Stimulated activated CD4-positive, alpha-beta T cell treated with anti-CD3 and anti-CD28 coated beads, Interleukin-15, amount 100 ng/mL, for 48 hours (primary cell): ENCODE measurements at regions not wholly inside any gene's neighbourhood (a gene's known extent, or its start where the extent isn't known, plus 50 kb on each side); places are given as distances from the start of the nearest gene placed in this dataset.

ENCODE experiments used
- DNase-seq, 2 donors: peaks; one replicate each; pipeline ENCODE4 v3.0.0-alpha.2; 2020; ENCODE audit warnings: low read depth in 2 of 2

DNA sequence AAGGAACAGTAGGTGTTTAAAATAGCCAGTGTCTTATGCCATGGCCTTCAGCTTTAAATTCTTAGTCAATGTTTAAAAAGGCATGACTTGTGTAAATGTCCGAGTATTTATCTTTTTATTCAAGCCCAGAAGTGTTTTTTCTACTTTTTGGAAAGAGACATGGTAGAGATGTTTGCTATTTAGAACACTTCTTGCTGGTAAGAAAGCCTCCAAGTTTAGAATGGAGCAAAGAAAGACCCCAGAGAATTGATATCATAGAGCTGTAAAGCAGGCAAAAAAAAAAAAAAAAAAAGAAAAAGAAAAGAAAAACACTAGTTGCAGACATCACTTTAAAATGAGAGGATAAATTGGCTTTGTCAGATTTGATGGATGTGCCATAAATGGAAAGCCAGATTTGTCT lies 375.1 kb downstream of the TMEM167A start:
- DNase-seq, result no peak

- no peak for DNase-seq
Measured at GRCh38 chr5:82699737-82700136, 377.5 kb downstream of the TMEM167A start.

DNA sequence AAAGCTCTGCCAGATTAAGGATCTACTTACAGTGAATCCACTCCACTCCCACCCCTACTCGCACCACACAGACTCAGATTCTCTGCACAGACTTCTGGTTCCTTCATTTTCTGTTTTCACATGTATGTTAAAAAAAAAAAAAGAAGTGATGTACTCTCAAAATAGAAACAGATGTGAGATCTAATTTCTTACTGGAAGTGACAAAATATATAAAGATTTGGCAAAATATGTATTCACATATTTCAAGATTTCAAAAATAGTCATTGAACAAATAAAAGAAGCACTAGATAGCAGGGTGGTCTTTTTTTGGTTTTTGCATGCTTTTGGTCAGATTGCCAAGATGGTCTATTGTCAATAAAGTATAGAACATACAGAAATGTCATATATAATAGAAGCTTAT lies 379.2 kb downstream of the TMEM167A start:
- DNase-seq, result no peak

GRCh38 chr5:82694711-82695285 lies 382.4 kb downstream of the TMEM167A start:
- no peak for DNase-seq

- no peak for DNase-seq
Measured at GRCh38 chr5:82692826-82693225, 384.4 kb downstream of the TMEM167A start.

GRCh38 chr5:82684659-82685058 lies 392.5 kb downstream of the TMEM167A start:
- DNase-seq, result no peak

GRCh38 chr5:82684165-82684564 lies 393.0 kb downstream of the TMEM167A start:
- no peak for DNase-seq

GRCh38 chr5:82679660-82680059 lies 397.5 kb downstream of the TMEM167A start:
- DNase-seq, result no peak

GRCh38 chr5:82676661-82677060 lies 398.5 kb upstream of the RPS23 start:
- peak in 1 of 2 donors; percentile 2 for DNase-seq

- DNase-seq, result no peak
Measured at GRCh38 chr5:82674671-82675070, 396.5 kb upstream of the RPS23 start.

DNA sequence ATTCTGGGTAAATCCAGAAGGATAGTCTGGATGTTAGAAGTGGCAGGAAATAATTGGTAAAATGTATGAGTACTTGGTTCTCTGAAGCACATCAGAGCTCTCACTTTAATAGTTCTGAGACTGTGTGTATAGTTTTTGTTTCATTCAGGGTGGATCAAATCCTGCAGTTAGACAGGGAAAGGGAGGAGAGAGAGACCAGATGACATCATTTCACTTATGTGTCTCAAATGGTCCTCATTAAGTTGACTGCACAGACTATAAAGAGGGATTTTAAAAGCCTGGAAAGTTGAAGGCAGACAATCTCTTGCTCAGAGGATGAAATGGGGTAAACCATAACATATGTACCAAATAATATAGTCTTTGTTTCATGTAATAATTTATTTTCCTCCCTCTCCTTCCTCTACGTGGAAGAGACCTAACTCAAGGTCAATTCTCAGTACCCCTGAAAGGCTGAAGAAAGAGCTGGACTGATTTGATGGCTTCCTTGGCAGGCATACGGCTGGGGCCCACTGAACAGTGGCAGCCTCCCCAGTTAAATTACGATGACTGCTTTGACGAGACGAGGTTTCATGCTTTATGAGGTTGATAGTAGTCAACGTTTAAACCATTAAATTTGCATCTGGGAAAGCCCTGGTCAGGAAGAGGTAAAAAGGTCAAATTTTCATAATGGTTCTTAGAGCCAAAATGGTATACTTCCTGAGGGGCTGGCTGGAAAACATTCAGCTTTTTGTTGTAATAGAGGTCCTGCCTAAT lies 395.1 kb upstream of the RPS23 start:
- DNase-seq, result no peak

GRCh38 chr5:82670692-82671091 lies 392.5 kb upstream of the RPS23 start:
- DNase-seq, result no peak

DNA sequence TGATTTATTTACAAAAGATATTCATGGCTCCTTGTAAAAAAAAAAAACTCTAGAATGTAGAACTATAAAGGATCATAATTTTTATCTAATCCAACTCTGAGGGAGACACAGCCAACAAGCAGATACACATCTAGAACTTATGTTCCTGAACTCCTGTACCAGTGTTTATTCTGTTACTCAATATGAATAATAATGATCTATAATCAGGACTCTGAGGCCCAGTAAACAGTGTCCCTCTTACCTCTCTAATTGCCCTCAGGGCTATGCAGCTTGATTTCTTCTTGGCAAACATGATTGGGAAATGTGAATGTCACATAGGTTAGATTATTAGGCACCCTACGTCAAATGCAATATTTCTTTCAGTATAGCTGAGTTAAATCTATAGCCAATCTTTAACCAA lies 391.6 kb upstream of the RPS23 start:
- no peak for DNase-seq

GRCh38 chr5:82666312-82666711 lies 388.2 kb upstream of the RPS23 start:
- DNase-seq, result no peak

DNA sequence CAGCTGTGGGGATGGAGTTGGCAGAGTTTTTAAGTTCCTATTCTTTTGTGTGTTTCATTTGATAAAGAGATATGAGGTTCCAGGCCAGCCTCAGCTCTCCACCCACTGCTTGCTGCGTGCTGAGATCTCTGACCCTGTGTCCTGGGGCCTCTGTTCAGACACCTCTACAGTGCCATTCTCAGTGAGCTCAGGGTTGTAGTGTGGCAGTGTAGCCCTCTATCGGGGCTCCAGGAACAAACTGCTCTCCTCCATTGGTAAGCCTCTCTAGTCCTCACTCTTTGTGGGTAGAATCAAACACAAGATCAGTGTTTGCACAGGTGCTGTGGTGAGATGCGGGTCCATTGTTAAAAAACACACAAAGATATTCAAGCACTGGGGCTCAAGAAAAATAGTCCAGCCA lies 386.6 kb upstream of the RPS23 start:
- DNase-seq, result no peak

GRCh38 chr5:82663225-82663624 lies 385.1 kb upstream of the RPS23 start:
- no peak for DNase-seq

DNA sequence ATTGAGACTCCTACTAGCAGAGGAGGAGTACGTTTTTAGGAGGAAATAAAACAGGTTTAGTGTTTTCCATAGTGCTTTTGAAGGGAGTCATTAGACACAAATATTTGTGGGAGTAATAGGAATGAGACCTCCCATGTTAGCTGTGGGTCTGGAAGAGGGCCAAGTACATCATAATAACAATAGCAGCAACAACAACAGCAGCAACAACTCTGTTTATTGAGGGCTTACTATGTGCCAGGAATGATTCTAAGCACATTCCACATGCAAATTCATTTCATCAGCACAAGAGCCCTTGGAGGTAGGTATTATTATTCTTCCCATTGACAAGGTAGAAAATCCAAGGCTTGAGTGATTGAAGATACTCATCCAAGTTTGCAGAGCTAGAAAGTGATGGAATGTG lies 384.2 kb upstream of the RPS23 start:
- DNase-seq, result no peak

- no peak for DNase-seq
Measured at GRCh38 chr5:82661933-82662332, 383.8 kb upstream of the RPS23 start.

DNA sequence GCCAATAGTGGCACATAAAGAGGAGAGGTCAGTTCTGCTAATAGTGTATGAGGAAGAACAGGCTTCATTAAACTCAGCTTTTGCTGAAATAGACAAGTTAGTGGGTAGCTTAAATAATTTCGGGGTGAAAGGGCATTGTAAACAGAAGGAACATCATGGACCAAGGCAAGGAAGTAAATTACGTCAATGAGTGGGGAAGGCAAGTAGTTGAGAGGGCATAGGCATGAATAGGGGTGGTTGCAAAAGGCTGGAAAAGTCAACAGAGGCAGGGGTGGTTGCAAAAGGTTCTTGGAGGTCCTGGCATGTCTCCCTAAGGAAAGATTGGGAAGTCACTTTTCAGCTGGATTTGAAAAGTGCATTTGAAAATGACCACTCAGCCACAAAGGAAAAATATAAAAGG lies 383.3 kb upstream of the RPS23 start:
- no peak for DNase-seq

GRCh38 chr5:82659115-82659514 lies 381.0 kb upstream of the RPS23 start:
- DNase-seq, result no peak

GRCh38 chr5:82657033-82657699 lies 379.0 kb upstream of the RPS23 start:
- no peak for DNase-seq

GRCh38 chr5:82656341-82656761 lies 378.2 kb upstream of the RPS23 start:
- DNase-seq, result no peak

GRCh38 chr5:82655078-82655477 lies 376.9 kb upstream of the RPS23 start:
- no peak for DNase-seq
